HEK293T (cell line): ENCODE measurements at regions not wholly inside any gene's neighbourhood (a gene's known extent, or its start where the extent isn't known, plus 50 kb on each side); places are given as distances from the start of the nearest gene placed in this dataset.

Experiments used
- ARNT ChIP-seq: fragments of 450-650 bp; IDR thresholded peaks from 2 replicates; pipeline ENCODE4 v1.6.1; 2017; ENCODE audit warnings: mild to moderate bottlenecking
- BHLHE40 ChIP-seq: fragments of 450-650 bp; IDR thresholded peaks from 2 replicates; pipeline ENCODE4 v1.6.1; 2016; ENCODE audit warnings: mild to moderate bottlenecking, moderate library complexity, borderline replicate concordance
- CTBP1 ChIP-seq: fragments of 450-650 bp; IDR thresholded peaks from 2 replicates; pipeline ENCODE4 v1.6.1; 2016; ENCODE audit warnings: borderline replicate concordance
- ELF4 ChIP-seq: fragments of 450-650 bp; IDR thresholded peaks from 2 replicates; pipeline ENCODE4 v1.6.1; 2017; ENCODE audit warnings: antibody characterized with exemption
- FOXA1 ChIP-seq: fragments of 450-650 bp; IDR thresholded peaks from 2 replicates; pipeline ENCODE4 v1.6.1; 2016; ENCODE audit warnings: mild to moderate bottlenecking
- FOXM1 ChIP-seq: fragments of 450-650 bp; IDR thresholded peaks from 2 replicates; pipeline ENCODE4 v1.6.1; 2017; ENCODE audit warnings: mild to moderate bottlenecking, borderline replicate concordance
- HDGF ChIP-seq: fragments of 450-650 bp; IDR thresholded peaks from 2 replicates; pipeline ENCODE4 v1.6.1; 2017; ENCODE audit warnings: antibody characterized with exemption, borderline replicate concordance
- NFRKB ChIP-seq: fragments of 450-650 bp; IDR thresholded peaks from 2 replicates; pipeline ENCODE4 v1.6.1; 2016; ENCODE audit warnings: mild to moderate bottlenecking, moderate library complexity
- PKNOX1 ChIP-seq: fragments of 450-650 bp; IDR thresholded peaks from 2 replicates; pipeline ENCODE4 v1.6.1; 2016
- SP1 ChIP-seq: fragments of 450-650 bp; IDR thresholded peaks from 2 replicates; pipeline ENCODE4 v1.6.1; 2017
- TARDBP ChIP-seq: fragments of 450-650 bp; IDR thresholded peaks from 2 replicates; pipeline ENCODE4 v1.6.1; 2016

- TF ChIP-seq BHLHE40, result no peak
- no peak for TF ChIP-seq FOXM1
- no peak for TF ChIP-seq TARDBP
- no peak for TF ChIP-seq SP1
- TF ChIP-seq ELF4, result no peak
- no peak for TF ChIP-seq NFRKB
- TF ChIP-seq FOXA1, result no peak
- TF ChIP-seq ARNT, result no peak
- no peak for TF ChIP-seq PKNOX1
- no peak for TF ChIP-seq CTBP1
- no peak for TF ChIP-seq HDGF
These were observed 396.7 kb upstream of the PDZRN3 start for GRCh38 chr3:74021449-74021848.
